ENCODE measurements at regions not wholly inside any gene's neighbourhood (a gene's known extent, or its start where the extent isn't known, plus 50 kb on each side); places are given as distances from the start of the nearest gene placed in this dataset.

DNA sequence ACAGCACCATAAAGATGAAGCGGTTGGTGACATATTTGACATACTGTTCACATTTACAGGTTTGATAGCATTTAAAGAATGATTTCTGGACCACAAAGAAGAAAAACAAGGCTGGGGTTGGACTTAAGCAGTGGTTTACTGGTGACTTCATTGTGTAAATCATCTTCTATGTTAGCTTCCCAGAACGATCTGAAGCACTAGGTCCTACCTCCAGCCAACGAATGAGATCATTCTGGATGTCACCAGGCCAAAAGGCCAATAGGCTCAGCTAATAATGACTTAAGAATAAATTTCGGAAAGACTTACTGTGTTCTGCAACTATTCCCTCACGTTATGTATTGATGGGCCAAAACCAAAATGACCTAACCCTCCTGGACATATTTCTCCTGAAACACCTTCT lies 675.3 kb upstream of the CCNG1 start:
- no peak for DNase-seq (ENCODE audit: low read depth)
- TF ChIP-seq, protein P1, sequence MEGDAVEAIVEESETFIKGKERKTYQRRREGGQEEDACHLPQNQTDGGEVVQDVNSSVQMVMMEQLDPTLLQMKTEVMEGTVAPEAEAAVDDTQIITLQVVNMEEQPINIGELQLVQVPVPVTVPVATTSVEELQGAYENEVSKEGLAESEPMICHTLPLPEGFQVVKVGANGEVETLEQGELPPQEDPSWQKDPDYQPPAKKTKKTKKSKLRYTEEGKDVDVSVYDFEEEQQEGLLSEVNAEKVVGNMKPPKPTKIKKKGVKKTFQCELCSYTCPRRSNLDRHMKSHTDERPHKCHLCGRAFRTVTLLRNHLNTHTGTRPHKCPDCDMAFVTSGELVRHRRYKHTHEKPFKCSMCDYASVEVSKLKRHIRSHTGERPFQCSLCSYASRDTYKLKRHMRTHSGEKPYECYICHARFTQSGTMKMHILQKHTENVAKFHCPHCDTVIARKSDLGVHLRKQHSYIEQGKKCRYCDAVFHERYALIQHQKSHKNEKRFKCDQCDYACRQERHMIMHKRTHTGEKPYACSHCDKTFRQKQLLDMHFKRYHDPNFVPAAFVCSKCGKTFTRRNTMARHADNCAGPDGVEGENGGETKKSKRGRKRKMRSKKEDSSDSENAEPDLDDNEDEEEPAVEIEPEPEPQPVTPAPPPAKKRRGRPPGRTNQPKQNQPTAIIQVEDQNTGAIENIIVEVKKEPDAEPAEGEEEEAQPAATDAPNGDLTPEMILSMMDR (IDR thresholded peaks at IDR 0.05; ENCODE audit: insufficient read depth, low read length, poor library complexity, severe bottlenecking) = no peak
- H3K36me3 ChIP-seq (ENCODE audit: control insufficient read depth, insufficient read depth, low read length) = no peaks in the 10 kb centered on the region
- H3K4me3 ChIP-seq (ENCODE audit: low read depth, low read length) = no peak overlapping the region
- H3K27me3 ChIP-seq (ENCODE audit: control insufficient read depth, insufficient read depth, low read length) = no peaks in the 10 kb centered on the region

DNA sequence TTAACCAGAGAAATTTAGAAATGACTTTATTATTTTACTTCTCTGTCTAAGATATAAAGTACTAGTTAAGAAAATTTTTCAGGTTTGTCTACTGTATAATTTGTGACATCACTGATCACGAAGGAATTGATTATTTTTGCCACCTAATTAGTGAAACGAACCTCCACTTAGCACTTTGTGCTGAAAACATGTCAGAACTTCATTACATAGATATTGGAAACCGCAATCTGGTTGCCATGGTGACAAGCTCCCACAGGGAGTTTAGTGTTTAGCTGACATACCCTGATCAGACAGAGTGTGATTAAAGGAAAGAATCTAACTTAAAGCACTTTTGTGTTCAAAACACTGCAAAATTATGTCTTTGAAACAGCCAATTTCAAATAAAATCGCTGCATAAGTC lies 668.4 kb upstream of the CCNG1 start:
- H3K36me3 ChIP-seq (ENCODE audit: control insufficient read depth, insufficient read depth, low read length) = no peaks in the 10 kb centered on the region

DNA sequence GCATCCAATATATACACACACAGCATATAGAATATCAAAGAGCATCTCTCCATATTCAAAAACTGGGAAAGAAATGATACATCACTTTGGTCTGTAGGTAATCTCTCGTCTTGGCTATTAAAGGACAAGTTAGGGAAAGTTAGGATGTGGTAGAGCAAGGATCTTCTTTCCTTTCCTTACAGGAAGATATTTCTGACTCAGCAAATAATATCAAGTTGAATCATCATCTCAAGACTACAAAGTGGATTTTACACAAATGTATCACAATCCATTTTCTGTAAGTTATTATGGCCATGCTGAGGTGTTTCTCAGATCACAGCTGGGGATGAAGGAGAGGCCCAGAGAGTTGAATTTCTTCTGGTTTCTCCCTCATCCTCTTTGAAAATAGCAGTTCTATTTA lies 651.7 kb upstream of the CCNG1 start:
- TF ChIP-seq, protein P1 (IDR thresholded peaks at IDR 0.05; ENCODE audit: insufficient read depth, low read length, poor library complexity, severe bottlenecking) = no peak
- no peaks in the 10 kb centered on the region for H3K36me3 ChIP-seq (ENCODE audit: control insufficient read depth, insufficient read depth, low read length)
- no peak overlapping the region for H3K4me3 ChIP-seq (ENCODE audit: low read depth, low read length)
- no peaks in the 10 kb centered on the region for H3K27me3 ChIP-seq (ENCODE audit: control insufficient read depth, insufficient read depth, low read length)
- DNase-seq (ENCODE audit: low read depth) = no peak

More for the DNA sequence above, 668.4 kb upstream of the CCNG1 start:
- TF ChIP-seq, protein P1 (IDR thresholded peaks at IDR 0.05; ENCODE audit: insufficient read depth, low read length, poor library complexity, severe bottlenecking) = no peak
- no peak for DNase-seq (ENCODE audit: low read depth)
- Histone ChIP-seq H3K27me3 (ENCODE audit: control insufficient read depth, insufficient read depth, low read length) (no peaks in the 10 kb centered on the region), H3K4me3 (ENCODE audit: low read depth, low read length) (no peak overlapping the region)

DNA sequence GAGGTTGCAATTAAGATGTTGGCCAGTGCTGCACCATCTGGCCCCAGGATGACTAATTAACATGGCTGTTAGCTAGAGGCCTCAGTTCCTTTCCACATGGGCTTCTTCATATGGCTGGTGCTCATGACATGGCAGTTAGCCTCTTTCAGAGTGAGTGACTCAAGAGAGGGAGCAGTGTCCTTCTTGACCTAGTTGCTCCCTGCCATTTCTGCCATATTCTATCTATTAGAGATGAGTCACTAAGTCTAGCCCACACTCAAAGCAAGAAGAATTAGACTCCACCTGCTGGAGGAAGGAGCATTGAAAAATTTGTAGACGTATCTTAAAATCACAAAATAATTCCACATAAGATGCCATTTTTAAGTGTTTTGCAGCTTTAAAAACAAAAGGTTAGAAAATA lies 651.2 kb upstream of the CCNG1 start:
- TF ChIP-seq, protein P1 (IDR thresholded peaks at IDR 0.05; ENCODE audit: insufficient read depth, low read length, poor library complexity, severe bottlenecking) = no peak
- Histone ChIP-seq H3K4me3 (ENCODE audit: low read depth, low read length) (no peak overlapping the region), H3K36me3 (ENCODE audit: control insufficient read depth, insufficient read depth, low read length) (no peaks in the 10 kb centered on the region)

DNA sequence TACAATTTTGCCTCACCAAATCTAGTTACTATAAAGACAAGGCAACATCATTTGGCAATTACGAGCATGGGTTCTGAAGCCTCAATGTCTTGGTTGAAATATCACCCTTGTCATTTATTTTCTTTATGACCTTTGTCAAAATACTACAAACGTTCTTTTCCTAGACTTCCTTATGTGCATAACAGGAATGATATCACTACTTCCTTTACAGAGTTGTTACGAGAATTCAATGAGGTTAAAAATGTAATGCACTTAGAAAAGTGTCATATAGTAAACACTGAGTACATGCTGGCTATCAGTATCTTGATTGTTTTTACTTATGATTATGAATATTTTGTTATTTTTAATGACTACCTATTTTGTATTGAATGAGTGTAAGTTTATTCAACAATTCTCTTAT lies 640.9 kb upstream of the CCNG1 start:
- no peak for DNase-seq (ENCODE audit: low read depth)

More for the DNA sequence above, 651.2 kb upstream of the CCNG1 start:
- no peaks in the 10 kb centered on the region for H3K27me3 ChIP-seq (ENCODE audit: control insufficient read depth, insufficient read depth, low read length)
- DNase-seq (ENCODE audit: low read depth) = no peak

DNA sequence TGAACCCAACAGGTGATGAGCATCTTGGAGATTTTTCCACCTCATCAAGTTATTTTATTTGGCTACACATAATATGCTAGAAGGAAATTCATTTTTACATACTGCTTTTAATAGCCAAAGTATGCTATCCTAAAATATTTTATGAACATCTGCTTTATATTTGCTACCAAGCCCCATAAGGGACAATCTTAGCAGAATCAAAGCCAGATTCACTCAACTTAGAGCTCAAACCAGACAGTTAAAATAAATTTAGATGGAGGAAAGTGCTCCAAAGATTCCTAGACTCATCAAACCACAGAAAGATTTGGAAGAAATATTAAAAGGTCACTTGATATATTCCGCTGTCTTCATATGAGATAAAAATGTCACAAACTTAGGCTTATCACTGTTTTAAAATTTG lies 637.1 kb upstream of the CCNG1 start:
- H3K4me3 ChIP-seq (ENCODE audit: low read depth, low read length) = no peak overlapping the region
- no peaks in the 10 kb centered on the region for H3K27me3 ChIP-seq (ENCODE audit: control insufficient read depth, insufficient read depth, low read length)
- TF ChIP-seq, protein P1 (IDR thresholded peaks at IDR 0.05; ENCODE audit: insufficient read depth, low read length, poor library complexity, severe bottlenecking) = no peak
- no peak for DNase-seq (ENCODE audit: low read depth)
- no peaks in the 10 kb centered on the region for H3K36me3 ChIP-seq (ENCODE audit: control insufficient read depth, insufficient read depth, low read length)

More for the DNA sequence above, 640.9 kb upstream of the CCNG1 start:
- H3K4me3 ChIP-seq (ENCODE audit: low read depth, low read length) = no peak overlapping the region
- H3K27me3 ChIP-seq (ENCODE audit: control insufficient read depth, insufficient read depth, low read length) = no peaks in the 10 kb centered on the region
- TF ChIP-seq, protein P1 (IDR thresholded peaks at IDR 0.05; ENCODE audit: insufficient read depth, low read length, poor library complexity, severe bottlenecking) = no peak
- no peaks in the 10 kb centered on the region for H3K36me3 ChIP-seq (ENCODE audit: control insufficient read depth, insufficient read depth, low read length)
